ENCODE measurements at regions not wholly inside any gene's neighbourhood (a gene's known extent, or its start where the extent isn't known, plus 50 kb on each side); places are given as distances from the start of the nearest gene placed in this dataset.
"Not testable (repeated sequence)": the region's sequence is repeated elsewhere in the genome, so short reads cannot be mapped to it uniquely, and the experiment has no call there.

DNA sequence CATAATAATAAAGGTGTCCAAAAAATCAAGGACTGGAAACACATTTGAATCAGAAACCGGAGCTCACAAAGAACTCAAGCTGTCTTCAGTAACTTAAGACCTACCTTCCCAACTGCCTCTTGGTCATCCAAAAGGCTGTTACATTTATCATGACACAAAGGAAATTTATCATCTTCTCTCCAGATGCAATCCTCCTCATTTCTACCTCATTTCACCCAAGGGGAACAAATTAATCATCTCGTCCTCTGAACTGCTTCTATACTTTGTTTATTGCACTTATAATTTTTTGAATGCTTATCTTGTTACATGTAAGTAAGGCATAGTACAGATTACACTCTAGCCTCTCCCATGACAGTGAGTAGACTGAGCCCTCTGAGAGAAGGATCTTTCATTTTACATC, 105.1 kb upstream of the RGPD4 start:
- Histone ChIP-seq H3K27ac (no peak overlapping the region), H3K4me3 (no peak overlapping the region)
- TF ChIP-seq, protein P1, sequence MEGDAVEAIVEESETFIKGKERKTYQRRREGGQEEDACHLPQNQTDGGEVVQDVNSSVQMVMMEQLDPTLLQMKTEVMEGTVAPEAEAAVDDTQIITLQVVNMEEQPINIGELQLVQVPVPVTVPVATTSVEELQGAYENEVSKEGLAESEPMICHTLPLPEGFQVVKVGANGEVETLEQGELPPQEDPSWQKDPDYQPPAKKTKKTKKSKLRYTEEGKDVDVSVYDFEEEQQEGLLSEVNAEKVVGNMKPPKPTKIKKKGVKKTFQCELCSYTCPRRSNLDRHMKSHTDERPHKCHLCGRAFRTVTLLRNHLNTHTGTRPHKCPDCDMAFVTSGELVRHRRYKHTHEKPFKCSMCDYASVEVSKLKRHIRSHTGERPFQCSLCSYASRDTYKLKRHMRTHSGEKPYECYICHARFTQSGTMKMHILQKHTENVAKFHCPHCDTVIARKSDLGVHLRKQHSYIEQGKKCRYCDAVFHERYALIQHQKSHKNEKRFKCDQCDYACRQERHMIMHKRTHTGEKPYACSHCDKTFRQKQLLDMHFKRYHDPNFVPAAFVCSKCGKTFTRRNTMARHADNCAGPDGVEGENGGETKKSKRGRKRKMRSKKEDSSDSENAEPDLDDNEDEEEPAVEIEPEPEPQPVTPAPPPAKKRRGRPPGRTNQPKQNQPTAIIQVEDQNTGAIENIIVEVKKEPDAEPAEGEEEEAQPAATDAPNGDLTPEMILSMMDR (IDR thresholded peaks at IDR 0.05) = no peak
- DNase-seq (ENCODE audit: low spot score) = no peak

DNA sequence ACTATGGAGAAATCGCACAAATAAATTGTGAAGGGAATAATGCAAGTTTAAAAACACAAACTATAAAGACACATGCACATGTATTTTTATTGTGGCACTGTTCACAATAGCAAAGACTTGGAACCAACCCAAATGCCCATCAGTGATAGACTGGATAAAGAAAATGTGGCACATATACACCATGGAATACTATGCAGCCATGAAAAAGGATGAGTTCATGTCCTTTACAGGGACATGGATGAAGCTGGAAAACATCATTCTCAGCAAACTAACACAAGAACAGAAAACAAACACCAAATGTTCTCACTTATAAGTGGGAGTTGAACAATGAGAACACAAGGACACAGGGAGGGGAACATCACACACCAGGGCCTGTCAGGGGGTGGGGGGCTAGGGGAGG, 100.9 kb upstream of the RGPD4 start:
- not testable (repeated sequence) for H3K27ac ChIP-seq; DNase-seq (ENCODE audit: low spot score); H3K4me3 ChIP-seq

DNA sequence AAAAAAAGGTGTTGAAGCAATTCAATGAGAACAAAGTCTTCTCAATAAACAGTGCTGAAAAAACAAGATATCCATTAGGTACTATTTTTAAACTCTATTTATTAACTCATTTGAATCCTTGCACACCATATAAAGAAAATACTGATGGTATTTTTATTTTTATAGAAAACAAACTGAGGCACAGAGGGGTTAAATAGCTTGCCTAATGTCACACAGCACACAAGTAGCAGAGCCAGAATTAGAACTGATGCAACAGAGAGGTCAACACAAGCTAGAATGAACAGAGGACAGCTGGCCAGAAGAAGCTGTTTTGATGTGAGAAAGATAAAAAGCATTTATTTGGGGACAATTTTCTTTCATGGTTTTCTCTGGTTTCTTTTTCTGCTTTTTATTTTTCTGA, 99.4 kb upstream of the RGPD4 start:
- no peak for DNase-seq (ENCODE audit: low spot score)
- H3K27ac ChIP-seq = no peak overlapping the region
- no peak overlapping the region for H3K4me3 ChIP-seq
- TF ChIP-seq, protein P1 (IDR thresholded peaks at IDR 0.05) = no peak

DNA sequence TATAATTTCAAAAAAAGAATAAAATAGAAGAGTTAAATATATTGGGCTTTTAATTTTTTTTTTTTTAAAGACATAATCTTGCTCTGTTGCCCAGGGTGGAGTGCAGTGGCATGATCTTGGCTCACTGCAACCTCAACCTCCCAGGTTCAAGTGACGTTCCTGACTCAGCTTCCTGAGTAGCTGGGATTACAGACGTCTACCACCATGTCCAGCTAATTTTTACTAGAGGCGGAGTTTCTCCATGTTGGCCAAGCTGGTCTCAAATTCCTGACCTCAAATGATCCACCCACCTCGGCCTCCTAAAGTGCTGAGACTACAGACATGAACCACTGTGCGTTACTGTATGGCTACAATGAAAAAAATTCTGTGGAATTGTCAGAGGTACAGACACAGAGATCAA, 98.1 kb upstream of the RGPD4 start:
- TF ChIP-seq, protein P1 (IDR thresholded peaks at IDR 0.05) = no peak

DNA sequence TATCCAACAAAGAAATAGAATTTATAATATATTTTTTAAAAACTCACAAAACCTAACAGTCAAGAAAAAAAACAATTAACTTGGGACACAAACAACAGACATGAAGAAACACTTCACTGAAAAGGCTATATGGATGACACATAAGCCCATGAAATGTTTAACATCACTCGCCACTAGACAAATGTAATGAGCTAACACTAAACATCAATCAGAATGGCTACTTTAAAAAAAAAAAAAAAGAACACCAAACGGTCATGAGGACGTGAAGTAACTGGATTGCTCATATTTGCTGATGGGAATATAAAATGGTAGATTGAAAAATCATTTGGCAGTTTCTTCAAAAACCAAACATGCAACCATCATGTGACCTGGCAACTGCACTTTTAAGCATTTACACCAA, 97.3 kb upstream of the RGPD4 start:
- DNase-seq (ENCODE audit: low spot score) = no peak
- Histone ChIP-seq H3K27ac (no peak overlapping the region), H3K4me3 (no peak overlapping the region)
- TF ChIP-seq, protein P1 (IDR thresholded peaks at IDR 0.05) = no peak

More for the DNA sequence above, 98.1 kb upstream of the RGPD4 start:
- DNase-seq (ENCODE audit: low spot score) = no peak
- no peak overlapping the region for H3K4me3 ChIP-seq
- no peak overlapping the region for H3K27ac ChIP-seq

DNA sequence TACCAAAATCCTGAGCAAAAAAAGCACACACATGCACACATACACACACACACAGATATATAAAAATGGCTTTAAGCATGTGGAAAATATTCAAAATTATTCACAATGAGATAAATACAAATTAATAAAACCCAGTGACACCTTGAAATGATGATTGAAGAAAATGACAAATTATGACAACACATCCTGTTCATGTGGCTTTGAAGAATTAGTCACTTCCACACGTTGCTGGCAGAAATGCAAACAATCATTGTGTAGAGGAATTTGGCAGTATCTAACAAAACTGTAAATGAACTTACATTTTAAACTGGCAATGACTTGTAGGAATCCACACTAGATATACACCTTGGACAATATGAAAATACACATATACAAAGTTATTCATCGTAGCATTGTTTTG, 95.8 kb upstream of the RGPD4 start:
- TF ChIP-seq, protein P1 (IDR thresholded peaks at IDR 0.05) = no peak
- H3K27ac ChIP-seq = no peak overlapping the region
- no peak for DNase-seq (ENCODE audit: low spot score)
- no peak overlapping the region for H3K4me3 ChIP-seq

DNA sequence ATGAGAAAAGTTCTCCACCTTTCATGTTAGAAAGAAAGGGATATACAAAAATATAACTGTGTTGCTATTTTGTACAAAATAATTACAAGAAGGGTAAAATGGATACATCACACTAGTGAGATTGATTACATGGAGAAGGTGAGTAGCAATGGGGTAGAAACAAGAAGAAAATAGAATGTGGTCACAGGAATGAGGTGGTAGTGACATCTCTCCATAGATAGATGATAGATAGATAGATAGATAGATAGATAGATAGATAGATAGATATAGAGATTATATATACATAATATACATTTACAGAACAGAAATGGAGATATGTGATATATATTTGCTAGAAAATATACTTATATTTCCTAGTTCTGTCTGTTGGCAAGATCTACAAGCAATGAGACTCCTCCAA, 95.3 kb upstream of the RGPD4 start:
- TF ChIP-seq, protein P1 (IDR thresholded peaks at IDR 0.05) = no peak
- Histone ChIP-seq H3K4me3 (no peak overlapping the region), H3K27ac (no peak overlapping the region)
- DNase-seq (ENCODE audit: low spot score) = no peak

DNA sequence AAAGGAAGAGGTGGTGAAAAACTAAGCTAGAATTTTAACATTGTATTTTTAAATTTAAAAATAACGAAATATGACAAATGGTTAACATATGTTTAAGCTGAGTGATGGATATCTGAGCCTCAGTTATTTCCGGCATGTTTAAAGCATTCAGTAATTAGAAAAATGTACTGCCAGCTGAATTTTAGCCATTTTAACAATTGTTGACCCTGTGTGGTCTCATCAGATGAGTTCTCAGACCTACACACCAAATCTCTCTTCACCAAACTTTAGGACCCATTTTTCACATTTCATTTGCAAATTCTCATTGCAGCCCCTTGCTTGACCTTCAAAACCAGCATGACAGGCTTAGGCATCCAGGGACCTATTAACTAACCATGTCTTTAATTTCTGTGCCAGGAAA, 91.5 kb upstream of the RGPD4 start:
- no peak for DNase-seq (ENCODE audit: low spot score)
- TF ChIP-seq, protein P1 (IDR thresholded peaks at IDR 0.05) = no peak

More for the DNA sequence above, 91.5 kb upstream of the RGPD4 start:
- Histone ChIP-seq H3K27ac (no peak overlapping the region), H3K4me3 (no peak overlapping the region)
